ENCODE measurements at regions not wholly inside any gene's neighbourhood (a gene's known extent, or its start where the extent isn't known, plus 50 kb on each side); places are given as distances from the start of the nearest gene placed in this dataset.

GRCh38 chr15:35630985-35631384, 85.0 kb upstream of the DPH6 start:
- Histone ChIP-seq H3K27me3 (no peaks in the 10 kb centered on the region), H3K36me3 (no peaks in the 10 kb centered on the region), H3K4me3 (no peak overlapping the region), H3K27ac (no peak overlapping the region), H3K9me3 (no peaks in the 10 kb centered on the region), H3K4me1 (no peaks in the 10 kb centered on the region)
- peak in 1 of 4 donors; percentile 6 for DNase-seq
- ATAC-seq, result peak; percentile 61
- intact Hi-C loops (cut with DNase I), result no loop called here
- TF ChIP-seq CTCF (IDR thresholded peaks at IDR 0.05), result no peak

- Histone ChIP-seq H3K27ac (no peak overlapping the region), H3K4me1 (no peaks in the 10 kb centered on the region), H3K36me3 (no peaks in the 10 kb centered on the region), H3K4me3 (no peak overlapping the region), H3K27me3 (no peaks in the 10 kb centered on the region), H3K9me3 (no peaks in the 10 kb centered on the region)
- ATAC-seq, result no peak
- intact Hi-C loops (cut with DNase I), result no loop called here
- no peak for TF ChIP-seq CTCF (IDR thresholded peaks at IDR 0.05)
- no peak for DNase-seq
These were observed 87.7 kb upstream of the DPH6 start for GRCh38 chr15:35633677-35634076.

DNA sequence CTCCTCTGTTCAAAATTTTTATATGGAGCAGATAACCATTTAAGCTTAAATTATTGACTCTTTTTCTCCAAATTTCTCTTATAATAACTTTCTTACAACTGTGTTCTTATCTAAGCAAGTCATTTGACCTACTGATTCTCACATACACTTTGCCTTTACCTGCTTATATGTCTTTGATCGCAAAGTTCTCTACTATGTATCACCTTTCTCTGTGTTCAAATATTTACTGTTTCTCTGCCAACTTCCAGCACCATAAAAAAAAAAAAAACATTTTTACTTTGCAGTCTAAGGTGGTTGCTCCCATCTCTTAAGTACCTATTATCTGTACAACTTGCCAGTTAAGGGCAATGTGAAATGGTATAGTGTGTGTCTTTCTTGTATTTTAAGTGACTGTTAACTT, 100.8 kb upstream of the DPH6 start:
- H3K9me3 ChIP-seq, result peaks cover 0 to 6% of the 10 kb centered on the region in 2 donors
- H3K36me3 ChIP-seq, result no peaks in the 10 kb centered on the region
- H3K4me1 ChIP-seq, result no peaks in the 10 kb centered on the region
- DNase-seq (no peak), ATAC-seq (no peak)
- H3K27ac ChIP-seq, result no peak overlapping the region
- no peak for TF ChIP-seq CTCF (IDR thresholded peaks at IDR 0.05)
- H3K4me3 ChIP-seq, result no peak overlapping the region
- intact Hi-C loops (cut with DNase I), result no loop called here
- no peaks in the 10 kb centered on the region for H3K27me3 ChIP-seq

DNA sequence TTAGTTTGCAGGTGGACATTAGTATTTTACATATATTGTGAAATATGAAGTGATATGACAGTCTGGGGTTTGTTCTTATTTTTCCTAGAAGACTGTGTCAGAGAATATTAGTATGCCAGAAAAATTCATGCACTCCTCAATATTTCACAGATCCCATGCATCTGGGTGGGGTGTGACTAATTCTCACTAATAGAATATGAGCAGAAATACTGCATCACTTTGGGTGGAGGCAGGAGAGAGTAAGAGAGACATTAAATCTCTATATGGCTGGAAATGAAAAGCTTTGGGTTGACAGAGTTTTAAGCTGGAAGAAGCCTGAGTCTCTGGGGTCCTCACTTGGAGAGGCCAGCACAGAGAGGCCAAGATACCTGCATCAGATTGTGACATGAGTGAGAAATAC, 101.3 kb upstream of the DPH6 start:
- intact Hi-C loops (cut with DNase I), result no loop called here
- H3K4me1 ChIP-seq, result no peaks in the 10 kb centered on the region
- TF ChIP-seq CTCF (IDR thresholded peaks at IDR 0.05), result no peak
- no peaks in the 10 kb centered on the region for H3K27me3 ChIP-seq
- H3K27ac ChIP-seq, result no peak overlapping the region
- H3K36me3 ChIP-seq, result no peaks in the 10 kb centered on the region
- ATAC-seq, result no peak
- peaks cover 0 to 6% of the 10 kb centered on the region in 2 donors for H3K9me3 ChIP-seq
- DNase-seq, result no peak
- no peak overlapping the region for H3K4me3 ChIP-seq

GRCh38 chr15:35648941-35649340, 103.0 kb upstream of the DPH6 start:
- intact Hi-C loops (cut with DNase I), result no loop called here
- no peak for DNase-seq
- no peak for ATAC-seq
- H3K27me3 ChIP-seq, result no peaks in the 10 kb centered on the region
- no peak overlapping the region for H3K27ac ChIP-seq
- no peaks in the 10 kb centered on the region for H3K9me3 ChIP-seq
- H3K4me1 ChIP-seq, result no peaks in the 10 kb centered on the region
- no peak overlapping the region for H3K4me3 ChIP-seq
- H3K36me3 ChIP-seq, result no peaks in the 10 kb centered on the region
- no peak for TF ChIP-seq CTCF (IDR thresholded peaks at IDR 0.05)
